Activated T-cell treated with anti-CD3 and anti-CD28 coated beads for 1 hour (primary cell): ENCODE measurements at regions not wholly inside any gene's neighbourhood (a gene's known extent, or its start where the extent isn't known, plus 50 kb on each side); places are given as distances from the start of the nearest gene placed in this dataset.

Source experiments
- DNase-seq: peaks from one replicate; pipeline ENCODE4 v3.0.0-alpha.2; 2020; ENCODE audit warnings: low read depth

- DNase-seq, result no peak
Observed at GRCh38 chr3:135865085-135865484, 100.4 kb upstream of the PPP2R3A start.

GRCh38 chr3:135865553-135865952 lies 100.0 kb upstream of the PPP2R3A start:
- no peak for DNase-seq

GRCh38 chr3:135867911-135868310 lies 97.6 kb upstream of the PPP2R3A start:
- DNase-seq, result no peak

- DNase-seq, result no peak
Observed at GRCh38 chr3:135868801-135869200, 96.7 kb upstream of the PPP2R3A start.

- no peak for DNase-seq
Observed at GRCh38 chr3:135869439-135870105, 96.0 kb upstream of the PPP2R3A start.

- no peak for DNase-seq
Observed at GRCh38 chr3:135871311-135871710, 94.2 kb upstream of the PPP2R3A start.

GRCh38 chr3:135874035-135874434 lies 91.5 kb upstream of the PPP2R3A start:
- DNase-seq, result no peak

- no peak for DNase-seq
Observed at GRCh38 chr3:135878501-135878900, 87.0 kb upstream of the PPP2R3A start.

- DNase-seq, result no peak
Observed at GRCh38 chr3:135885885-135886284, 79.6 kb upstream of the PPP2R3A start.

GRCh38 chr3:135887220-135887619 lies 78.3 kb upstream of the PPP2R3A start:
- DNase-seq, result no peak

GRCh38 chr3:135889443-135889842 lies 76.1 kb upstream of the PPP2R3A start:
- no peak for DNase-seq

GRCh38 chr3:135891121-135891520 lies 74.4 kb upstream of the PPP2R3A start:
- DNase-seq, result no peak

- DNase-seq, result peak; percentile 8
Observed at GRCh38 chr3:135895106-135895733, 70.3 kb upstream of the PPP2R3A start.

- no peak for DNase-seq
Observed at GRCh38 chr3:135895734-135896121, 69.8 kb upstream of the PPP2R3A start.

GRCh38 chr3:135896613-135897012 lies 68.9 kb upstream of the PPP2R3A start:
- no peak for DNase-seq

GRCh38 chr3:135897715-135898114 lies 67.8 kb upstream of the PPP2R3A start:
- no peak for DNase-seq

- no peak for DNase-seq
Observed at GRCh38 chr3:135898774-135899173, 66.8 kb upstream of the PPP2R3A start.

GRCh38 chr3:135905058-135905724 lies 60.3 kb upstream of the PPP2R3A start:
- DNase-seq, result no peak

- DNase-seq, result no peak
Observed at GRCh38 chr3:135907422-135908165, 57.9 kb upstream of the PPP2R3A start.

GRCh38 chr3:135908225-135908624 lies 57.3 kb upstream of the PPP2R3A start:
- no peak for DNase-seq

GRCh38 chr3:135908737-135909136 lies 56.8 kb upstream of the PPP2R3A start:
- no peak for DNase-seq

GRCh38 chr3:135911110-135911509 lies 54.4 kb upstream of the PPP2R3A start:
- DNase-seq, result no peak

GRCh38 chr3:135915206-135915605 lies 50.3 kb upstream of the PPP2R3A start:
- DNase-seq, result no peak
